OCI-LY3 (cell line): ENCODE measurements at regions not wholly inside any gene's neighbourhood (a gene's known extent, or its start where the extent isn't known, plus 50 kb on each side); places are given as distances from the start of the nearest gene placed in this dataset.

ENCODE experiments used
- CTCF ChIP-seq: fragments of 200-600, 300-600 bp; sonication (generic); IDR thresholded peaks from 2 replicates; pipeline ENCODE4 v1.5.1; 2014; ENCODE audit warnings: antibody characterized with exemption, low read length, low read depth
- EZH2phosphoT487 ChIP-seq: fragments of 200-600 bp; shearing (Covaris generic); IDR thresholded peaks from 2 replicates; pipeline ENCODE4 v1.6.1; 2018; ENCODE audit warnings: antibody characterized with exemption, mixed run types, low read depth

GRCh38 chr14:98931911-98932310 is 340.1 kb downstream of the BCL11B start:
- no peak for TF ChIP-seq CTCF
- TF ChIP-seq EZH2phosphoT487, result no peak
